Stimulated activated effector memory CD8-positive, alpha-beta T cell treated with anti-CD3 and anti-CD28 coated beads, Interleukin-12 subunit alpha, Interleukin-12 subunit beta, amount 100 ng/mL, for 72 hours (primary cell): ENCODE measurements at regions not wholly inside any gene's neighbourhood (a gene's known extent, or its start where the extent isn't known, plus 50 kb on each side); places are given as distances from the start of the nearest gene placed in this dataset.

Experiments
- ATAC-seq: fragments of 150-1000 bp; cut with Tn5 transposase; 2 replicates; pipeline ENCODE4 v1.10.0; 2021
- DNase-seq, 2 donors: peaks; one replicate each; pipeline ENCODE4 v3.0.0; 2021 to 2022; ENCODE audit warnings: low spot score in 2 of 2
- H3K27ac Mint-ChIP-seq: one replicate; pipeline ENCODE4 v1.8.0; 2022; ENCODE audit warnings: mild to moderate bottlenecking, mixed read lengths
- H3K36me3 Mint-ChIP-seq: one replicate; pipeline ENCODE4 v1.8.0; 2022; ENCODE audit warnings: mild to moderate bottlenecking, mixed read lengths
- H3K4me1 Mint-ChIP-seq: one replicate; pipeline ENCODE4 v1.8.0; 2022; ENCODE audit warnings: mixed read lengths
- H3K4me3 Mint-ChIP-seq: one replicate; pipeline ENCODE4 v1.8.0; 2022; ENCODE audit warnings: mild to moderate bottlenecking, mixed read lengths
- H3K9me3 Mint-ChIP-seq: one replicate; pipeline ENCODE4 v1.8.0; 2022; ENCODE audit warnings: mixed read lengths

GRCh38 chr2:188193230-188193629 lies 98.4 kb upstream of the GULP1 start:
- no peak overlapping the region for H3K27ac Mint-ChIP-seq
- H3K4me3 Mint-ChIP-seq: no peak overlapping the region
- no peaks in the 10 kb centered on the region for H3K36me3 Mint-ChIP-seq
- no peak for ATAC-seq
- no peak for DNase-seq
- H3K9me3 Mint-ChIP-seq: peaks cover 11% of the 10 kb centered on the region
- H3K4me1 Mint-ChIP-seq: no peaks in the 10 kb centered on the region

DNA sequence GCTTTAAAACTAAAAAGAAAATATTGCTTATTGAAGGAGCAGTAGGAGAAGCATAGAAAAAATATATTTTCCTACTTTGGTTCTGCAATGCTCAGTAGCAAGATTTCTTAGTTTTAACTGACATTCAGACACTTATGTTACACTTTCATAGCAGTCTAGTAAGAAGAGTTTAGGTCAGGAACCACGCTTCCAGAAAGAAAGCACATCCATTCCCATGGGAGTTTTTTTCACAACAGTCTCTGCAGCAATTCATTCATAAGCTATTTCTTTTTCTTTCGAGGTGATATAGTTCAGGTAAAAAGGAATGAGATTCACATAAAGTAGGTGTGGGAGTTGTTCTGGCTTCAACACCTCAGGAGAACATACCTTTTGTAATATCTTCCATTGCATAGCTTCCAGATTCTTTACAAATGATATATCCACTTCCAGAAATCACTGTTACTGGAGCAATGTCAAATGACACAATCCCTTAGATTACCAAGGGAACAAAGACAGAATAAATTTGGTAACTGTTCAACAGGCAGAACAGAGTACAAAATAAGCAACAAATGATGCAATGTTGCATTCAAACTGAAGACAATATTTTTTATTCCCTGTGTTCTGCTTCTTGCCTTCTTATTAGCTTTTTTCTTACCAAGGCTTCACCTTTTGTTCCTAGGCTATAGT lies 95.2 kb upstream of the GULP1 start:
- Mint-ChIP-seq H3K4me3 (no peak overlapping the region), H3K4me1 (no peaks in the 10 kb centered on the region), H3K27ac (no peak overlapping the region), H3K36me3 (no peaks in the 10 kb centered on the region), H3K9me3 (peaks cover 15% of the 10 kb centered on the region)
- ATAC-seq: no peak
- no peak for DNase-seq

GRCh38 chr2:188199716-188200128 lies 92.0 kb upstream of the GULP1 start:
- Mint-ChIP-seq H3K4me3 (no peak overlapping the region), H3K9me3 (peaks cover 17% of the 10 kb centered on the region), H3K36me3 (no peaks in the 10 kb centered on the region), H3K27ac (no peak overlapping the region), H3K4me1 (no peaks in the 10 kb centered on the region)
- ATAC-seq (no peak), DNase-seq (no peak)

DNA sequence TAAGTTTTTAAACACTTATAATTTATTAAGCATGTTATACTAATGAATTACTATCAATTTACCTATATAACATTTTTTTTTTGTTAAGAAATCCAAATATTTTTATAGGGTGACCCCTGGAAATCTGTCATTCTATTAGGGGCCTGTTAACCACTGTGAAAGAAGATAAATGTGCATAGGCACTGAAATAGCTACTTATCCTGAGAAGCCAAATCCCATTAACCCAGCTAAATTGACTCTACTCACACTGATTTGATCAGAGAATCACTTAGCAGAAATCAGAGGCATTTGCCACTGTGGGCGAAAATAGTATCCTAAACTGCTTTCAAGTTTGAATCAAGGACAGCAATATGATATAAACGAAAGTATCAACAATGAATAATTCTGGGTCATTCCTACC lies 90.0 kb upstream of the GULP1 start:
- H3K9me3 Mint-ChIP-seq: peaks cover 18% of the 10 kb centered on the region
- ATAC-seq (no peak), DNase-seq (no peak)
- H3K27ac Mint-ChIP-seq: no peak overlapping the region
- H3K4me1 Mint-ChIP-seq: no peaks in the 10 kb centered on the region
- H3K36me3 Mint-ChIP-seq: no peaks in the 10 kb centered on the region
- no peak overlapping the region for H3K4me3 Mint-ChIP-seq

GRCh38 chr2:188202777-188203176 lies 88.9 kb upstream of the GULP1 start:
- Mint-ChIP-seq H3K4me1 (no peaks in the 10 kb centered on the region), H3K36me3 (no peaks in the 10 kb centered on the region), H3K27ac (no peak overlapping the region), H3K4me3 (no peak overlapping the region), H3K9me3 (peaks cover 15% of the 10 kb centered on the region)
- no peak for ATAC-seq
- DNase-seq: no peak

- no peak overlapping the region for H3K27ac Mint-ChIP-seq
- H3K4me1 Mint-ChIP-seq: no peaks in the 10 kb centered on the region
- H3K4me3 Mint-ChIP-seq: no peak overlapping the region
- peaks cover 19% of the 10 kb centered on the region for H3K9me3 Mint-ChIP-seq
- ATAC-seq: no peak
- DNase-seq: no peak
- no peaks in the 10 kb centered on the region for H3K36me3 Mint-ChIP-seq
These were observed 87.9 kb upstream of the GULP1 start for GRCh38 chr2:188203776-188204175.

DNA sequence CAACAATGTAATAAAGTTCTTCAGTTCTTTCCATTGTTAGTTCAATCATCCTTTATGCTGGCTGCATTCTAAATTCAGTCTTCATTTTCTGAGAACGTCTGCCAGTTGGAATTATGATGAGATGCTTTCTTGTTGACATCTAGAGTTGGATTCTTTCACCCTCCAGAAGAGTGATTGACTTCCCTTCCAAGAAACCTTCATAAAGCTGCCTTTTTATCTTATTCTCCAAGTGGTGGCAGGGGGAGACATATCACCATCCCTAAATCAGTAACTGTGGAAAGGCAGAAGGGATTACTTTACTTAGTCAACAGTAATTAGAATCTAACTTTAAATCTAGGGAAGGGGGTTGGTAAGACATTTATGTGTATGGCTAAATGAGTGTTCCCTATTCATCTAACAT lies 86.8 kb upstream of the GULP1 start:
- DNase-seq (no peak), ATAC-seq (no peak)
- H3K36me3 Mint-ChIP-seq: no peaks in the 10 kb centered on the region
- no peaks in the 10 kb centered on the region for H3K4me1 Mint-ChIP-seq
- no peak overlapping the region for H3K27ac Mint-ChIP-seq
- H3K9me3 Mint-ChIP-seq: peaks cover 24% of the 10 kb centered on the region
- H3K4me3 Mint-ChIP-seq: no peak overlapping the region

DNA sequence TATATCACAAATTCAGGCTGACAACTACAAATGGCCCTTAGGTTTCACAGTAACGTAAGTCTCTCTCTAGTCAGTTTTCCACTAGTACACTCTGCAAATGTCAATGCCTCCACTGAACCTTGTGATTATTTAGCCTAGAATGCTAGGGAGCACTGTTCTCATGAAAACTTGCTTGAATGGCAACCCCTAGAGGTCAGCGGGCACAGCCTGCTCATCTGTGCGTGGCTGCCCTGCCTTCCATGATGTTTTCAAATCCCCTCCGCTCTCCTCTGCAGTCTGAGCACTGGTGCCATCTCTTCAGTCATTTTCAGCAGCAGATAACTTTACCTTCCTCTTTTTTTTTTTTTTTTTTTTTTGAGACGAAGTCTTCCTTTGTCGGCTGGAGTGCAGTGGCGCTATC lies 84.1 kb upstream of the GULP1 start:
- Mint-ChIP-seq H3K36me3 (no peaks in the 10 kb centered on the region), H3K9me3 (peaks cover 19% of the 10 kb centered on the region), H3K27ac (no peak overlapping the region), H3K4me3 (no peak overlapping the region), H3K4me1 (no peaks in the 10 kb centered on the region)
- DNase-seq (no peak), ATAC-seq (no peak)

- Mint-ChIP-seq H3K4me3 (no peak overlapping the region), H3K27ac (no peak overlapping the region), H3K36me3 (no peaks in the 10 kb centered on the region), H3K9me3 (peaks cover 14% of the 10 kb centered on the region), H3K4me1 (no peaks in the 10 kb centered on the region)
- ATAC-seq: peak; percentile 21
- DNase-seq: no peak
These were observed 82.5 kb upstream of the GULP1 start for GRCh38 chr2:188209218-188209617.

DNA sequence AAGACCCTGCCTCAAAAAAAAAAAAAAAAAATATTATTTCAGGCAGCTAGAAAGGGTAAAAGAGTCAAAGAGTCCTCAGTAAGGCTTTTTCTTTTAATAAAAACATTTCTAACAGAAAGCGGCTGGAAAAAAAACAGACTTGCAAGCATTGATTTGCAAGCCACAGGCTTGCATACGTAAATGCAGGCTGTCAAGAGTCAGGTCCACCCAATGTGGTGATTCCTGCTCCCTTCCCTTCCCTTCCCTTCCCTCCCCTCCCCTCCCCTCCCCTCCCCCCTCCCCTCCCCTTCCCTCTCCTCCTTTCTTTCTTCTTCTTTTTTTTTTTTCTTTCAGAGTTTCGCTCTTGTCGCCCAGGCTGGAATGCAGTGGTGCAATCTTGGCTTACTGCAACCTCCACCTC lies 74.4 kb upstream of the GULP1 start:
- no peaks in the 10 kb centered on the region for H3K4me1 Mint-ChIP-seq
- no peaks in the 10 kb centered on the region for H3K36me3 Mint-ChIP-seq
- DNase-seq (no peak), ATAC-seq (no peak)
- H3K27ac Mint-ChIP-seq: no peak overlapping the region
- H3K4me3 Mint-ChIP-seq: no peak overlapping the region
- H3K9me3 Mint-ChIP-seq: peaks cover 3% of the 10 kb centered on the region

DNA sequence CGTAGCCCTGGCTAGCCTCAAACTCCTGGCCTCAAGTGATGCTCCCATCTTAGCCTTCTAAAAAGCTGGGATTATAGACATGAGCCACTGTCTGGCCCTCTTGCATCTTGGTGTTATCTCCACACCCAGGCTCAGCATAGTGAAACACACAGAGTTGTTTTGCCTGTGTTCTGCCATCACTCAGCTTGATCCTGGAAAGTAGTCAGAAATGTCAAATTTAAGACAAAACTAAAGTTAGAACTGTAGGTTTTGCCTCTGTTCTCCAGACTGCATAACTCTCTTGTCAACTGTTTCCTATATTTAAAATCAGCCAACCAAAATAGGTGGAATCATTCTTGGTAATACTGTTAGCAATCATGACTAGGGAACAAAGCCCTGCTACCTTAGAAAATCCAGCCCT lies 72.1 kb upstream of the GULP1 start:
- Mint-ChIP-seq H3K4me1 (no peaks in the 10 kb centered on the region), H3K36me3 (no peaks in the 10 kb centered on the region), H3K9me3 (peaks cover 9% of the 10 kb centered on the region), H3K27ac (no peak overlapping the region), H3K4me3 (no peak overlapping the region)
- no peak for ATAC-seq
- DNase-seq: no peak

DNA sequence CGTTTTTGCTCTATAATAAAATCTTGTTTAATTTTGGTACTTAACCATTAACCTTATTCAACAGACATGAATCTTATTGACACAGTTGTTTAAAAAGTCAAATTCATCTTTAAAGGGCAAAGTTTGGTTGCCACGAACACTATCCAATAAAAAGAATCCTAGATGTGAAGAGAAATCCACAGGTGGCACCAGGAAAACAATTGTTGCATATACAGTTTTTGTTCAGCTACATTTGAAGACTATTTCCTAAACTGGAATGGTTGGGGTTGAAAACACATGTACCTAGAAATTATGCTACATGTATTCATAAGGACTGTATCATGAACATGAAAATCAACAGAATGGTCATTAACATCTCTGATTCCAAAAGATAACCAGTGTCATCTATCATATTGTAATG lies 71.1 kb upstream of the GULP1 start:
- Mint-ChIP-seq H3K4me3 (no peak overlapping the region), H3K27ac (no peak overlapping the region), H3K4me1 (no peaks in the 10 kb centered on the region), H3K9me3 (peaks cover 9% of the 10 kb centered on the region), H3K36me3 (no peaks in the 10 kb centered on the region)
- ATAC-seq (no peak), DNase-seq (no peak)

GRCh38 chr2:188227713-188228112 lies 64.0 kb upstream of the GULP1 start:
- Mint-ChIP-seq H3K36me3 (no peaks in the 10 kb centered on the region), H3K4me1 (no peaks in the 10 kb centered on the region), H3K9me3 (peaks cover 17% of the 10 kb centered on the region), H3K4me3 (no peak overlapping the region), H3K27ac (no peak overlapping the region)
- DNase-seq (no peak), ATAC-seq (peak; percentile 31)

DNA sequence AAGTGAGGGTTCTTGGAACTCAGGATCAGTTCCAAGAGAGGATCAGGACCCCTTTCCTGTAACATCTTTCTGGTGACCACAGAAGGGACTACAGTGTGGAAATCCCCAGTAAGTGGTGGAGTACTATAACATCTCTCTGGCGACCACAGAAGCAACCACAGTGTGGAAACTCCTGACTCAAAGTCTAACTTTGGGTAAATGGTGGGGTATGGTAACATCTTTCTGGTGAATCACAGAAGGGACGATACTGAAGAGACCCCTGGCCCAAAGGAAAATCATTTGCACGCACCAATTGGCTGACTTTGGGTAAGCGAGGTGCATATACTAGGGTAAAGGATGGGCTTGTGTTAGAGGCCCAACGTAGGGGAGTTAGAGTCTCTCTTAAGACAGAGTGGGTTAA lies 56.3 kb upstream of the GULP1 start:
- Mint-ChIP-seq H3K4me3 (no peak overlapping the region), H3K27ac (no peak overlapping the region), H3K9me3 (peaks cover 5% of the 10 kb centered on the region), H3K4me1 (no peaks in the 10 kb centered on the region), H3K36me3 (no peaks in the 10 kb centered on the region)
- peak; percentile 65 for ATAC-seq
- no peak for DNase-seq

DNA sequence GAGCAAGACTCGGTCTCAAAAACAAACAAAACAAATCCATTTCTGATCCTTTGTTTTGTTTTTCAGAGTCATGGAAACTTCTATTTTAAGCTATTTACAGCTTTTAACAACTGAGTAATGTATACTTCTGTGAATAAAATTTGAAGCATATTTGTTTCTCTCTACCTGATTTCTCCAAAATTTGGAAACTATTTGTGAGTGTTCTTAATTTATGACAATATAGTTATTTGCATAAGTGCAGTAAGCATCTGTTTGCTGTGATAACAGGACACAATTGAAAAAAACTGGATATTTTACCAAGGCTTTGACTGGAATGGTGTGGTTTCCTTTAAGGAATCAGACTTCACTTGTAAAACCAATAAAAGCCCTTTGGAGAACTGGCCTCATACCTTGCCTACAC lies 53.3 kb upstream of the GULP1 start:
- Mint-ChIP-seq H3K4me3 (no peak overlapping the region), H3K27ac (no peak overlapping the region), H3K4me1 (no peaks in the 10 kb centered on the region), H3K36me3 (no peaks in the 10 kb centered on the region), H3K9me3 (peaks cover 6% of the 10 kb centered on the region)
- DNase-seq (no peak), ATAC-seq (no peak)
